Upper lobe of left lung (tissue), 6 donors: ENCODE measurements at regions not wholly inside any gene's neighbourhood (a gene's known extent, or its start where the extent isn't known, plus 50 kb on each side); places are given as distances from the start of the nearest gene placed in this dataset.

ENCODE experiments used
- ATAC-seq, 2 donors: fragments of 200-7000 bp; cut with Tn5 transposase; one replicate each; pipeline ENCODE4 v1.9.1; 2022; ENCODE audit warnings: mild to moderate bottlenecking in 2 of 2, moderate library complexity in 2 of 2; ENCODE audit not compliant: low FRiP score in 2 of 2
- DNase-seq, 2 donors: peaks; one replicate each; pipeline ENCODE4 v3.0.0-alpha.2; 2019 to 2020
- H3K27ac ChIP-seq, 4 donors: fragments of 200-600 bp; sonication (generic); one replicate each; pipeline ENCODE4 v1.5.1; 2016 to 2019
- H3K27me3 ChIP-seq, 4 donors: fragments of 200-600 bp; sonication (generic); one replicate each; pipeline ENCODE4 v1.5.1; 2017 to 2019
- H3K36me3 ChIP-seq, 4 donors: fragments of 200-600 bp; sonication (generic); one replicate each; pipeline ENCODE4 v1.5.1; 2016 to 2019
- H3K4me1 ChIP-seq, 4 donors: fragments of 200-600 bp; sonication (generic); one replicate each; pipeline ENCODE4 v1.5.1; 2018 to 2019
- H3K4me3 ChIP-seq, 4 donors: fragments of 200-600 bp; sonication (generic); one replicate each; pipeline ENCODE4 v1.5.1; 2017 to 2019; ENCODE audit warnings: mild to moderate bottlenecking in 2 of 4, moderate library complexity in 1 of 4
- H3K9me3 ChIP-seq, 4 donors: fragments of 200-600 bp; sonication (generic); one replicate each; pipeline ENCODE4 v1.5.1; 2018 to 2019
- EP300 ChIP-seq, 4 donors: sonication (generic); formaldehyde crosslinking; IDR thresholded peaks; one replicate each; pipeline ENCODE4 v1.5.1; 2017; ENCODE audit warnings: antibody characterized with exemption in 4 of 4, control low read depth in 2 of 4
- POLR2A ChIP-seq, 4 donors: fragments of 450-650 bp; IDR thresholded peaks; one replicate each; pipeline ENCODE4 v1.5.1; 2016 to 2017; ENCODE audit warnings: antibody characterized with exemption in 4 of 4, mild to moderate bottlenecking in 2 of 4
- POLR2AphosphoS5 ChIP-seq, 2 donors: sonication (generic); formaldehyde crosslinking; IDR thresholded peaks; one replicate each; pipeline ENCODE4 v1.5.1; 2017; ENCODE audit warnings: antibody characterized with exemption in 2 of 2
- WGBS, 2 donors: methylation state at CpG; one replicate each; pipeline ENCODE4 v1.1.5; 2017 to 2018; 5-methylcytosine and 5-hydroxymethylcytosine counted together
- TF ChIP-seq, protein P1 (sequence below), 6 experiments: fragments of 450-650 bp in 4 of 6; fragments of 200-600 bp in 2 of 6; sonication (generic) in 2 of 6; IDR thresholded peaks; one replicate each; pipeline ENCODE4 v1.5.1; 2016 to 2019; ENCODE audit warnings: antibody characterized with exemption in 6 of 6
- donor health status: DM: no; HTN: no; CAD: no; lungs with moderate emphysema.
- donor health status: DM: no; HTN: yes; CAD: no; lungs with severe emphysema.

DNA sequence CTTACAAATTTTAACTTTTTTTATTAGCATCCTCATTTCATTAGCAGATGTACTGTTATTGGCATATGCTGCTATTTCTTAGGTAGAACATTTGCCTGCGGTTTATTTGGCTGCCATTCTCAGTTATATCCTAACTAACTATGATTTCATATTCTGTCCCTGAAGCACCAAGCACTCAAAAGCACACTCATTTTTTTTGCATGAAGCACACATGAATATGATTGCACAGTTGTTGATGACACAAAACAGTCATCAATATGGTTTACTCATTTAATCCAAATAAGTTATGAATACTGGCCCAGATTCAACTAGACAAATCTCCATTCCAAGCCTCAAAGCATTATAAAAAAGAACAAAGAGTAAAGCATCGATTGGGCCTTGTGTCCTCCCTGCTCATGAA is 129.4 kb upstream of the CNTNAP5 start:
- no peaks in the 10 kb centered on the region for H3K4me1 ChIP-seq
- TF ChIP-seq POLR2AphosphoS5 (IDR thresholded peaks at IDR 0.05) = no peak
- TF ChIP-seq, protein P1, sequence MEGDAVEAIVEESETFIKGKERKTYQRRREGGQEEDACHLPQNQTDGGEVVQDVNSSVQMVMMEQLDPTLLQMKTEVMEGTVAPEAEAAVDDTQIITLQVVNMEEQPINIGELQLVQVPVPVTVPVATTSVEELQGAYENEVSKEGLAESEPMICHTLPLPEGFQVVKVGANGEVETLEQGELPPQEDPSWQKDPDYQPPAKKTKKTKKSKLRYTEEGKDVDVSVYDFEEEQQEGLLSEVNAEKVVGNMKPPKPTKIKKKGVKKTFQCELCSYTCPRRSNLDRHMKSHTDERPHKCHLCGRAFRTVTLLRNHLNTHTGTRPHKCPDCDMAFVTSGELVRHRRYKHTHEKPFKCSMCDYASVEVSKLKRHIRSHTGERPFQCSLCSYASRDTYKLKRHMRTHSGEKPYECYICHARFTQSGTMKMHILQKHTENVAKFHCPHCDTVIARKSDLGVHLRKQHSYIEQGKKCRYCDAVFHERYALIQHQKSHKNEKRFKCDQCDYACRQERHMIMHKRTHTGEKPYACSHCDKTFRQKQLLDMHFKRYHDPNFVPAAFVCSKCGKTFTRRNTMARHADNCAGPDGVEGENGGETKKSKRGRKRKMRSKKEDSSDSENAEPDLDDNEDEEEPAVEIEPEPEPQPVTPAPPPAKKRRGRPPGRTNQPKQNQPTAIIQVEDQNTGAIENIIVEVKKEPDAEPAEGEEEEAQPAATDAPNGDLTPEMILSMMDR (IDR thresholded peaks at IDR 0.05) = no peak
- TF ChIP-seq POLR2A (IDR thresholded peaks at IDR 0.05) = no peak
- no peak for TF ChIP-seq EP300 (IDR thresholded peaks at IDR 0.05)
- no peaks in the 10 kb centered on the region for H3K36me3 ChIP-seq
- H3K9me3 ChIP-seq = peaks cover 0 to under 1% (median 0%) of the 10 kb centered on the region in 4 donors
- WGBS, 2 donors = 72 to 84% methylated on average over 2 of the region's 2 CpGs
- no peak overlapping the region for H3K27ac ChIP-seq
- no peak for ATAC-seq
- no peak overlapping the region for H3K4me3 ChIP-seq
- no peak for DNase-seq
- H3K27me3 ChIP-seq = no peaks in the 10 kb centered on the region

DNA sequence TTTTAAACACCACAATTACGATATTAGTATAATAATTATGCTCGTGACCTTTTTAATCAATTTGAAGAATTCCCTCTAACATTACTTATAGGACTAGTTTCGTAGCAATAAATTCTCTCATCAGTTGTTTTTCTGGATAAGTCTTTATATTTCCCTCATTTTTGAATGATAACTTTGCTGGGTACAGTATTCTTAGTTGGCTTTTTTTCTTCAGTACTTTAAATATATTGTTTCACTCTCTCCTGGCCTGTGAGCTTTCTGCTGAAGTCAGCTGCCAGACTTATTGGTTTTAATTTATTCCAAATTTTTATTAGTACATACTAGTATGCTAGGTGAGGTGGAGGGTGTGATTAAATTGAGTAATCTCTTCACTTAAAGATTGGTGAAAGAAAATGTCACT is 123.8 kb upstream of the CNTNAP5 start:
- Histone ChIP-seq H3K4me3 (no peak overlapping the region), H3K4me1 (no peaks in the 10 kb centered on the region), H3K27ac (no peak overlapping the region), H3K36me3 (no peaks in the 10 kb centered on the region), H3K27me3 (no peaks in the 10 kb centered on the region), H3K9me3 (peaks cover 0 to 6% (median 2%) of the 10 kb centered on the region in 4 donors)
- DNase-seq (no peak), ATAC-seq (no peak)
- TF ChIP-seq POLR2A (IDR thresholded peaks at IDR 0.05) = no peak
- no peak for TF ChIP-seq EP300 (IDR thresholded peaks at IDR 0.05)
- no peak for TF ChIP-seq POLR2AphosphoS5 (IDR thresholded peaks at IDR 0.05)
- TF ChIP-seq, protein P1 (IDR thresholded peaks at IDR 0.05) = no peak
- 78 to 86% methylated on average over 3 of the region's 3 CpGs for WGBS, 2 donors

DNA sequence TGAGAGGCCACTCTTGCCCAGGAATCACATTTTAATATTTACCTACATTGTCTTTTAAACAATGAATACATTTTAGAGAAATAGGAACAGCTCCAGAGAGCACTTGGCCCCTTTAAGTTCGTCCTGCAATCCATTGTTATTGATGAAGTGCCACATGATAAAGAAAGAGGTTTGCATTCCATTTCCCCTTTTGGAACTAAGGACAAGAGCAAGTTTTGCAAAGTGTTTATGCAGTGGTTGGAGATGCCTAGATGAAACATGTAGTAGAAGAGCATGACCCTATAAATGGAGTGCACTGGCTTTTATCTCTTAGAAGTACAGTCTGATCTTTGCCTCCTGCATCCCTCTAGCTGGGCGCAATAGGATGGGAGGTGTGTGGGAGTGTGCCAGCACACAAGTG is 118.7 kb upstream of the CNTNAP5 start:
- H3K27ac ChIP-seq = no peak overlapping the region
- H3K4me1 ChIP-seq = no peaks in the 10 kb centered on the region
- ATAC-seq (no peak), DNase-seq (no peak)
- H3K9me3 ChIP-seq = peaks cover 0 to 4% (median 1%) of the 10 kb centered on the region in 4 donors
- TF ChIP-seq, protein P1 (IDR thresholded peaks at IDR 0.05) = no peak
- TF ChIP-seq POLR2A (IDR thresholded peaks at IDR 0.05) (no peak), POLR2AphosphoS5 (IDR thresholded peaks at IDR 0.05) (no peak), EP300 (IDR thresholded peaks at IDR 0.05) (no peak)
- H3K4me3 ChIP-seq = no peak overlapping the region
- no peaks in the 10 kb centered on the region for H3K27me3 ChIP-seq
- WGBS, 2 donors = 46 to 49% methylated on average over 2 of the region's 2 CpGs
- no peaks in the 10 kb centered on the region for H3K36me3 ChIP-seq

DNA sequence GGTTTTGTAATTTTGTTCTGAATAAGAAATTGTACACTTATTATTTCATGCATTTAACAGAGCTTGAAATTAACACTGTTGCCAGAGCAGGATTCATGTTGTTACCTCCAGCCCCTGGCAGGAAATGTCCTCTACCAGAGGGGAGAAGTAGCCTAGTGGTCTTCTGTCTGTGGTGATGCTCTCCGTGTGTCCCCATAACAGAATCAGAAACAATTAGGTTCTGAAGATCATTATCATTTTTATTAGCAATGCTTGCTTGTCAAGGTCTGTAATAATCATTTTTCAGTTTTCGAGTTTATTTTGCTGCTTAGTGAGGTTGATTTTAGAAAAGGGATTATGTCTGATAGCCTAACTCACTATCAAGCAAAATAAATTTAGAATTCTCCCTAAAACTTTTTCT is 116.6 kb upstream of the CNTNAP5 start:
- TF ChIP-seq POLR2AphosphoS5 (IDR thresholded peaks at IDR 0.05) (no peak), POLR2A (IDR thresholded peaks at IDR 0.05) (no peak), EP300 (IDR thresholded peaks at IDR 0.05) (no peak)
- TF ChIP-seq, protein P1 (IDR thresholded peaks at IDR 0.05) = no peak
- WGBS, 2 donors = 57 to 69% methylated on average over 2 of the region's 2 CpGs
- H3K27me3 ChIP-seq = no peaks in the 10 kb centered on the region

DNA sequence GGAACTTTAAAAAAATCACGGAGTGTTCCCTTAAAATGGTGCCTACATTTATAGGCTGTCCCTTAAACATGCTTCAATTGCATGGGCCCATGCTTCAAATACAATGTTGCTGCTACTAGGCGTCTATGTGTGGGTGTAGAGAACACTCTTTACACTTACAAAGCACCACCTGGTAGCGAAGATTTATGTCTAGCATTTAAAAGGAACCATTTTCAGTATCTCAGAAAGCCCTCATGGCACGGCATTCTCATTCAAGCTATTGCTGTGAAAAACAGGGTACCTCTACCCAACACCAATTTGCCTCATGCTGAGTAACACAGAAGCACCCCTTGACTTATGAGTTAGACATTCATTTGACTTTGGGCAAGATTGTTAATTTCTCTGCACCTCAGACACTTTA is 112.9 kb upstream of the CNTNAP5 start:
- TF ChIP-seq POLR2AphosphoS5 (IDR thresholded peaks at IDR 0.05) = no peak
- TF ChIP-seq, protein P1 (IDR thresholded peaks at IDR 0.05) = no peak
- TF ChIP-seq POLR2A (IDR thresholded peaks at IDR 0.05) = no peak
- no peak for TF ChIP-seq EP300 (IDR thresholded peaks at IDR 0.05)
- DNase-seq = no peak
- no peaks in the 10 kb centered on the region for H3K27me3 ChIP-seq
- 57 to 64% methylated on average over 4 of the region's 4 CpGs for WGBS, 2 donors
- H3K27ac ChIP-seq = no peak overlapping the region
- H3K4me3 ChIP-seq = no peak overlapping the region
- ATAC-seq = no peak
- no peaks in the 10 kb centered on the region for H3K4me1 ChIP-seq
- no peaks in the 10 kb centered on the region for H3K36me3 ChIP-seq
- H3K9me3 ChIP-seq = no peaks in the 10 kb centered on the region

More for the DNA sequence above, 116.6 kb upstream of the CNTNAP5 start:
- ATAC-seq (no peak), DNase-seq (no peak)
- Histone ChIP-seq H3K4me1 (no peaks in the 10 kb centered on the region), H3K4me3 (no peak overlapping the region), H3K9me3 (peaks cover 0 to 3% (median 0%) of the 10 kb centered on the region in 4 donors), H3K36me3 (no peaks in the 10 kb centered on the region), H3K27ac (no peak overlapping the region)
